ENCODE measurements at regions not wholly inside any gene's neighbourhood (a gene's known extent, or its start where the extent isn't known, plus 50 kb on each side); places are given as distances from the start of the nearest gene placed in this dataset.

DNA sequence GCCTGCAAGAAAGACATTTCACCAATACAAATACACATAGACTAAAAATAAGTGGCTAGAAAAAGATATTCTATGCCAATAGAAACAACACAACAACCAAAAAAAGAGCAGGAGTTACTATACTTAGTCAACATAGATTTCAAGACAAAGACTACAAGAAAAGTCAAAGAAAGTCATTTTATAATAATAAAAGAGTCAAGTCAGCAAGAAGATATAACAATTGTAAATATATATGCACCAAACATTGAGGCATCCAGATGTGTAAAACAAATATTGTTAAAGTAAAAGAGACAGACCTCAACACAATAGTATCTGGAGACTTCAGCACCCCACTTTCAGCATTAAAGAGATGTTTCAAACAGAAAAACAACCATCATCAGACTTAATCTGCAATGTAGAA lies 104.6 kb downstream of the AMY1C start:
- H3K27ac ChIP-seq (ENCODE audit: low read depth, low read length, poor library complexity, severe bottlenecking), result no peak overlapping the region
- H3K9me2 ChIP-seq (ENCODE audit: insufficient read depth, low read length), result no peaks in the 10 kb centered on the region
- no peak overlapping the region for H2AFZ ChIP-seq (ENCODE audit: low read length)
- H3K36me3 ChIP-seq (ENCODE audit: insufficient read depth, low read length), result no peaks in the 10 kb centered on the region
- H3K4me1 ChIP-seq (ENCODE audit: insufficient read depth, low read length, poor library complexity, severe bottlenecking), result no peaks in the 10 kb centered on the region
- no TSS peak for BruUV-seq (replicated peaks)
- H3K9me3 ChIP-seq (ENCODE audit: low read length), result no peaks in the 10 kb centered on the region
- ChIA-PET POLR2A (no interaction called here), CTCF (ENCODE audit: unreplicated experiment) (no interaction called here)
- no peaks in the 10 kb centered on the region for H3K79me2 ChIP-seq (ENCODE audit: insufficient read depth, low read depth, low read length)
- no peak for DNase-seq (ENCODE audit: low spot score)
- no peak overlapping the region for H3K4me2 ChIP-seq (ENCODE audit: low read length)
- H4K20me1 ChIP-seq (ENCODE audit: insufficient read depth, low read length), result no peaks in the 10 kb centered on the region
- TF ChIP-seq EZH2phosphoT487 (IDR thresholded peaks at IDR 0.05; ENCODE audit: borderline replicate concordance, low read depth, low read length) (no peak), CTCF (conservative IDR thresholded peaks at IDR 0.05; ENCODE audit: low read length) (no peak)
- H3K4me3 ChIP-seq (ENCODE audit: low read depth, low read length, poor library complexity, severe bottlenecking), result no peak overlapping the region
- intact Hi-C loops (cut with micrococcal nuclease; ENCODE audit: unreplicated experiment), result no loop called here

DNA sequence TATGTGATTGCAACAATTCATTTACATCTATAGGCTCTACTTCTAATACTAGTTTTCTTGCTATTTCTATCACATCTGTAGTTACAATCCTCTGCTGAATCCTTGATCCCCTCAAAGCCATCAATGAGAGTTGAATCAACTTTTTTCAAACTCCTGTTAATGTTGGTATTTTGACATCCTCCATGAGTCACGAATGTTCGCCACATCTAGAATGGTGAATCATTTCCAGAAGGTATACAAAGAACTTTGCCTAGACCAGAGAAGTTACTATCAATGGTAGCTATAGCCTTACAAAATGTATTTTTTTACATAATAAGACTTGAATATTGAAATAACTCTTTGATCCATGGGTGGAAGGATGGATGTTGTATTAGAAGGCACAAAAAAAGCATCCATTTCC lies 110.0 kb downstream of the AMY1C start:
- POLR2A ChIA-PET, result no interaction called here
- Histone ChIP-seq H3K4me2 (ENCODE audit: low read length) (no peak overlapping the region), H3K4me1 (ENCODE audit: insufficient read depth, low read length, poor library complexity, severe bottlenecking) (no peaks in the 10 kb centered on the region), H3K79me2 (ENCODE audit: insufficient read depth, low read depth, low read length) (no peaks in the 10 kb centered on the region), H3K27ac (ENCODE audit: low read depth, low read length, poor library complexity, severe bottlenecking) (no peak overlapping the region), H4K20me1 (ENCODE audit: insufficient read depth, low read length) (no peaks in the 10 kb centered on the region), H3K9me2 (ENCODE audit: insufficient read depth, low read length) (no peaks in the 10 kb centered on the region), H2AFZ (ENCODE audit: low read length) (no peak overlapping the region), H3K9me3 (ENCODE audit: low read length) (no peaks in the 10 kb centered on the region), H3K4me3 (ENCODE audit: low read depth, low read length, poor library complexity, severe bottlenecking) (no peak overlapping the region), H3K36me3 (ENCODE audit: insufficient read depth, low read length) (no peaks in the 10 kb centered on the region)
- DNase-seq (ENCODE audit: low spot score), result no peak
- TF ChIP-seq EZH2phosphoT487 (IDR thresholded peaks at IDR 0.05; ENCODE audit: borderline replicate concordance, low read depth, low read length) (no peak), CTCF (conservative IDR thresholded peaks at IDR 0.05; ENCODE audit: low read length) (no peak)
- intact Hi-C loops (cut with micrococcal nuclease; ENCODE audit: unreplicated experiment), result no loop called here
- CTCF ChIA-PET (ENCODE audit: unreplicated experiment), result no interaction called here
- no TSS peak for BruUV-seq (replicated peaks)

DNA sequence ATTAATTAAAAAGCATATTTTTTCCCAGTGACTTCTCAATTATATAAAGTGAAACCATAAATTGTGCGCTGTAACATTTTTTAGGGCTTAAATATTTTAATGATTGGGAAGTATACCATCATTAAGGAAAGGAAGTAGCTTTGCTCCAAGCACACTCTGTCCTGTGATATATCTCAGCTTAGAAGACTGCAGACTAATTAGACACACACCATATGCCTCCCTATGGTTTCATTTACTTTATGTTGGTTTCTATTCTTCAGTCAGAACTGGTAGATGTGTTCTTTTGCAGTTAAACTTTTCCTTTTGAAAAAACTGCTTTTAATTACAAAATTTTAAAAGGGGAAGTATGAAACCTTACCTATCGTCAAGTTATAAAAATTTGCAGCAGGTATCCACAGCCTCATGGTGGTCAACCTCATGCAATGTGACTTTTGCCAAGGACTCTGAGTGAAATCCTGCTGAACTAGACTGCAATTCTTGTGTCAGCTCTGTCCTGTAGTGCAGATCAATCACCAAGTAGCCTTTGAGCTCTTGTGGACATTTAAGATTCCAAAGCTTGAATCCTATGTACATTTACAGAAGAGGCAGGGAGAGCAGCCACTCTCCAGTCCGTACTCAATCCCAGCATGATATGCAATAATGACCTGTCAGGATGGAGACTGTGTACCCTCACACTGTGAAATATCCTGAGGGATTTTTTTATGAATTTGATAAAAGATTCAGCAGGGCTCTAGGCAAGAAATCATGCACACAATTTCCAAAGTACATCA lies 149.1 kb downstream of the AMY1C start:
- DNase-seq (ENCODE audit: low spot score), result no peak
- intact Hi-C loops (cut with micrococcal nuclease; ENCODE audit: unreplicated experiment), result no loop called here
- Histone ChIP-seq H3K9me2 (ENCODE audit: insufficient read depth, low read length) (no peaks in the 10 kb centered on the region), H3K4me2 (ENCODE audit: low read length) (no peak overlapping the region), H3K27ac (ENCODE audit: low read depth, low read length, poor library complexity, severe bottlenecking) (no peak overlapping the region), H3K4me3 (ENCODE audit: low read depth, low read length, poor library complexity, severe bottlenecking) (no peak overlapping the region), H2AFZ (ENCODE audit: low read length) (no peak overlapping the region), H3K4me1 (ENCODE audit: insufficient read depth, low read length, poor library complexity, severe bottlenecking) (no peaks in the 10 kb centered on the region), H3K9me3 (ENCODE audit: low read length) (no peaks in the 10 kb centered on the region), H3K36me3 (ENCODE audit: insufficient read depth, low read length) (no peaks in the 10 kb centered on the region), H4K20me1 (ENCODE audit: insufficient read depth, low read length) (no peaks in the 10 kb centered on the region), H3K79me2 (ENCODE audit: insufficient read depth, low read depth, low read length) (no peaks in the 10 kb centered on the region)
- BruUV-seq (replicated peaks), result no TSS peak
- ChIA-PET POLR2A (no interaction called here), CTCF (ENCODE audit: unreplicated experiment) (no interaction called here)
- TF ChIP-seq CTCF (conservative IDR thresholded peaks at IDR 0.05; ENCODE audit: low read length), result no peak
- no peak for TF ChIP-seq EZH2phosphoT487 (IDR thresholded peaks at IDR 0.05; ENCODE audit: borderline replicate concordance, low read depth, low read length)

Data from OCI-LY7 (cell line).